Omental fat pad (tissue), 3 donors: ENCODE measurements at regions not wholly inside any gene's neighbourhood (a gene's known extent, or its start where the extent isn't known, plus 50 kb on each side); places are given as distances from the start of the nearest gene placed in this dataset.
"Not testable (repeated sequence)": the region's sequence is repeated elsewhere in the genome, so short reads cannot be mapped to it uniquely, and the experiment has no call there.

Experiments
- ATAC-seq: fragments of 150-250 bp; one replicate; pipeline ENCODE4 v1.9.1; 2016; ENCODE audit warnings: mild to moderate bottlenecking, moderate library complexity; ENCODE audit not compliant: low FRiP score
- DNase-seq: peaks from one replicate; pipeline ENCODE4 v3.0.0-alpha.2; 2019; ENCODE audit warnings: low spot score
- TF ChIP-seq, protein P1 (sequence below), 3 donors: fragments of 450-650 bp; IDR thresholded peaks; one replicate each; pipeline ENCODE4 v1.5.1; 2016 to 2017; ENCODE audit warnings: antibody characterized with exemption in 3 of 3, mild to moderate bottlenecking in 3 of 3, moderate library complexity in 2 of 3

DNA sequence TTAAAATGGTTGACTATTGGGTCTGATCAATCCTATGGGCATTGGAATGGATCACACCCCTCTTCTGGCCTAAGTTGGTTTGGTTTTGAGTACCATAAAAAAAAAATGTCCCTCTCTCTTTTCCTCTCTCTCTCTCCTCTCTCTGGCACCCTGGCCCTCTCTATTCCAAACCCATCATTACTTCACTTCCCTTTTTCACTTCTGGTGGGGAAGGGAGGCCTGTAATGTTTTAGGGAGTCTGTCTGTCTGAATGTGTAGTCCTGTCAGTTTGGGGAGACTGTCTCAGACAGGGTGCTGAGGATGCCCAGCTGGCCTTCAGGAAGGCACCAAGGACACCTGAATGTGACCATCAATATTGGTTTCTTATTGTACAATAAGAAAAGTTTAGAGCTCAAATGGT is 165.8 kb downstream of the CD24 start:
- DNase-seq, result no peak
- TF ChIP-seq, protein P1, sequence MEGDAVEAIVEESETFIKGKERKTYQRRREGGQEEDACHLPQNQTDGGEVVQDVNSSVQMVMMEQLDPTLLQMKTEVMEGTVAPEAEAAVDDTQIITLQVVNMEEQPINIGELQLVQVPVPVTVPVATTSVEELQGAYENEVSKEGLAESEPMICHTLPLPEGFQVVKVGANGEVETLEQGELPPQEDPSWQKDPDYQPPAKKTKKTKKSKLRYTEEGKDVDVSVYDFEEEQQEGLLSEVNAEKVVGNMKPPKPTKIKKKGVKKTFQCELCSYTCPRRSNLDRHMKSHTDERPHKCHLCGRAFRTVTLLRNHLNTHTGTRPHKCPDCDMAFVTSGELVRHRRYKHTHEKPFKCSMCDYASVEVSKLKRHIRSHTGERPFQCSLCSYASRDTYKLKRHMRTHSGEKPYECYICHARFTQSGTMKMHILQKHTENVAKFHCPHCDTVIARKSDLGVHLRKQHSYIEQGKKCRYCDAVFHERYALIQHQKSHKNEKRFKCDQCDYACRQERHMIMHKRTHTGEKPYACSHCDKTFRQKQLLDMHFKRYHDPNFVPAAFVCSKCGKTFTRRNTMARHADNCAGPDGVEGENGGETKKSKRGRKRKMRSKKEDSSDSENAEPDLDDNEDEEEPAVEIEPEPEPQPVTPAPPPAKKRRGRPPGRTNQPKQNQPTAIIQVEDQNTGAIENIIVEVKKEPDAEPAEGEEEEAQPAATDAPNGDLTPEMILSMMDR (IDR thresholded peaks at IDR 0.05), result no peak
- no peak for ATAC-seq

DNA sequence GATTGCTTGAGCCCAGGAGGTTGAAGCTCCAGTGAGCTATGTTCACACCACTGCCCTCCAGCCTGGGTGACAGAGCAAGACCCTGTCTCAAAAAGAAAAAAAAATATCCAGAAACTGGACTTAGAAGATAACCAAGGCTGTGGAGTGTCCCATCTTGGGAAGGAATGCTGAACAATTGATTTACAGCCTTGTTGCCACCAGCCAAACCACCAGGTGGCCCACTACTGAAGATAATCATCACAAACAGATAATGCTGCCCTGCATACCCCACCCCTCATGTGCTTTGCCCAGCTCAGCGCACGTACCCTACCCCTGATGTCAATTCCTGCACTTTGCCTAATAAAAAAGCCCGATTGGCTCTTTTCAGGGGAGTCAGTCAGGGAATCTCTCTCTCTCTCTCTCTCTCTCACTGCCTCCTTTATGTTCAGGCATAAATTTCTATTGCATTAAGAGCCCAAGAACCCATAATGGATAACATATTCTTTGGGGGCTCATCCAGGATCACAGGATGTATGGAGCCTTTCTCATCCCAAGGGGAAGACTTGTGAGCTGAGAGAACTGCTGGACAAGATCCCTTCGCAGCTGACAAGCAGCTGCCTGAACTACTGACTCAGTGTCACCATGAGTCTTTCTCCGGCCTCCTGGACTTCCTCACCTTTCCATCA is 166.4 kb downstream of the CD24 start:
- TF ChIP-seq, protein P1 (IDR thresholded peaks at IDR 0.05), result no peak

DNA sequence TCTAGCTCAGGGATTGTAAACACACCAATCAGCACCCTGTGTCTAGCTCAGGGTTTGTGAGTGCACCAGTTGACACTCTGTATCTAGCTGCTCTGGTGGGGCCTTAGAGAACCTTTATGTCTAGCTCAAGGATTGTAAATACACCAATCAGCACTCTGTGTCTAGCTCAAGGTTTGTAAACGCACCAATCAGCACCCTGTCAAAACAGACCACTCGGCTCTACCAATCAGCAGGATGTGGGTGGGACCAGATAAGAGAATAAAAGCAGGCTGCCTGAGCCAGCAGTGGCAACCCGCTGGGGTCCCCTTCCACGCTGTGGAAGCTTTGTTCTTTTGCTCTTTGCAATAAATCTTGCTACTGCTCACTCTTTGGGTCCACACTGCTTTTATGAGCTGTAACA is 168.3 kb downstream of the CD24 start:
- not testable (repeated sequence) for ATAC-seq

More for the DNA sequence above, 166.4 kb downstream of the CD24 start:
- DNase-seq (no peak), ATAC-seq (no peak)

DNA sequence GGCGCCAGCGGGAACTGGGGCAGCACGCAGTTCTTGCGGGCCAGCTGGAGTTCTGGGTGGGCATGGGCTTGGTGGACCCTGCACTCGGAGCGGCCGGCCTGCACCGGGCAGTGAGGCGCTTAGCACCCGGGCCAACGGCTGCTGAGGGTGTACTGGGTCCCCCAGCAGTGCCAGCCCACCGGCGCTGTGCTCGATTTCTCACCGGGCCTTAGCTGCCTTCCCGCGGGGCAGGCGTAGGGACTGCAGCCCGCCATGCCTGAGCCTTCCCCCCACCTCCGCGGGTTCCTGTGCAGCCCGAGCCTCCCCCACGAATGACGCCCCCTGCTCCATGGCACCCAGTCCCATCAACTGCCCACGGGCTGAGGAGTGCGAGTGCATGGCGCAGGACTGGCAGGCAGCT is 168.8 kb downstream of the CD24 start:
- TF ChIP-seq, protein P1 (IDR thresholded peaks at IDR 0.05), result no peak
- DNase-seq (no peak), ATAC-seq (no peak)

More for the DNA sequence above, 168.3 kb downstream of the CD24 start:
- DNase-seq, result not testable (repeated sequence)

DNA sequence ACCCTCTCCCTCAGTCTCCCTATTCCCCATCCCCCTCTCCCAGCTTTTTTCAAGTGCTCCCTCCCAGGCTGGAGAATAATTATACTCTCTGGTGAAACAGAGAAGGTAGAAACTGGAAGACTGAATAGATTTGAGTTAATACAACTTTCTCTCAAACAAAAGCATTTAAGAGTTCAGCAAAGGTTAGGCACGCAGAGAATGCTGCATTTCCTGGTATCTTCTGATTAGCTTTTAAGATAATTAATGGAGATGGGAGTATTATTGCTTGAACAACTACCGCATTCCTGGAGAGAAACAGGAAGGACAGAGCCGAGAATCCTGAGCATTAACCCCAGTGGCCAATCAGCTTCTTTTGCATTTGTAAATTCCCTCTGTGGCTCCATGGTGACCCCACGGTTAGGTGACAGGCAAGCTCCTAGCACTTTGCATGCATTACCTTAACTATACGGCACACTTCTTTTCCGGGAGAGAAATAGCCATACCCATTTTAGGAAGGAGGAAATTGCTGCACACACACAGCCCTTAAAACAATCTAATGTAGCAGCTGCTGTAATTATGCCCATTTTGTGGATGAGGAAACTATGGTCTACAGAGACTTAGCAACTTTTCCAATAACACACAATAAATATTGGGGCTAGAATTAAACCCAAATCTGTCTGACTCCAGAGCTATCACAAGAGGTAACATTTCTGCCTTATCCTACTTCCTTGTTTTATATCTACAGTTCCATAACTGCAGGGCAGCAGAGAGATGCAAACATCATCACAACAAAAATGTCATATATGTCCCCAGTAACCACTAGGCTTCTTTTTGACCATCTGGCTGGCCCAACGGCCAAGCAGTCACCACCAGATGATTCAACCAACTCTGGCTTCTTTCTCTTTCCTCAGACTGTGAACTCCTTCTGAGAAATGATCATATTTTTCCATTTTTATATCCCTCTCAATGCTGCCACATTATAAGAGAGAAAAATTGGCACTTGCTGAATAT is 169.9 kb downstream of the CD24 start:
- ATAC-seq, result no peak
- TF ChIP-seq, protein P1 (IDR thresholded peaks at IDR 0.05), result no peak
- DNase-seq, result no peak

DNA sequence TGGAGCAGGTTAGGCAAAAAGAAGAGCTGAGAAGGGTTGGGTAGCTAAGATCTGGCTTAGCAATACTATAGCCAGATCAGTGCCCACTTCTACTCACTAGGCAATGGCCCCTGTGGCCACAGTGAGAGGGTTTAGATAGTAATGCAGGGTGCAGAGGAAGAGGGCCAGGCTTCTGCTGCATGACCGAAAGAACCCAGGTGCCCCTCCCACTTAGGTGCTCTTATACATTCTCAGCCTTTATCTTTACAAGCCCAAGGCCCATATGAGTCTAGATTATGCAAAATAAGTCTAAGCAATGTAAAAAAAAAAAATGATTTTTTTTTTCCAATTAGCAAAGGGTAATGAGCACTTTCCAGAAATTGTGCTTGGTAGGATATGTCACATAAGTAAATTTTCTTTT is 171.3 kb downstream of the CD24 start:
- DNase-seq, result no peak
- no peak for ATAC-seq
- TF ChIP-seq, protein P1 (IDR thresholded peaks at IDR 0.05), result no peak

DNA sequence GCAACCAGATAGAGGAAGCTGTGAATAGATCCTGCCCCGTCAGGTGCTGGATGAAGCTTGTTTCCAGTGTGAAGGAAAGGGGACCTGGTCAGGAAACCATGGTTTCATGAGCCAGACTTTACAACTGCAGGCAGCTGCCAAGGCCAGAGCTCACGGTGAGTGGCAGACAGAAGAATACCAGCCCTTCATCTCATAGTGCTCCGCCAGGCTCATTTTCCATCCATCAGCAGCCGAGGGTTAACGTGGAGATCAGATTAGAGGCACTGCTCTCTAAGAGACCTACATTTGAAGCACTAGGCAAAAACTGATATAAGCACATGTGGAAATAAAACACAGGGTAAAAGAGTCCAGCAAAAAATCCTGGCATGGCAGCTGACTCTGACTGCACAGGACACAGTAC is 172.4 kb downstream of the CD24 start:
- ATAC-seq, result no peak
- no peak for DNase-seq
- TF ChIP-seq, protein P1 (IDR thresholded peaks at IDR 0.05), result no peak
